Tibial artery (tissue), 4 donors: ENCODE measurements at regions not wholly inside any gene's neighbourhood (a gene's known extent, or its start where the extent isn't known, plus 50 kb on each side); places are given as distances from the start of the nearest gene placed in this dataset.

Experiments used
- DNase-seq, 2 donors: peaks; one replicate each; pipeline ENCODE4 v3.0.0-alpha.2; 2019
- H3K27ac ChIP-seq, 2 donors: fragments of 200-600 bp; sonication (generic) in 1 of 2; 1 replicate in 1 of 2; 2 replicates in 1 of 2; pipeline ENCODE4 v1.5.1; 2018 to 2019; ENCODE audit warnings: mild to moderate bottlenecking in 1 of 2
- H3K27me3 ChIP-seq, 2 donors: fragments of 200-600 bp; sonication (generic) in 1 of 2; one replicate each; pipeline versions ENCODE4 v1.5.1 to v1.6.0; 2016 to 2019
- H3K36me3 ChIP-seq, 3 donors: fragments of 200-600 bp; sonication (generic) in 2 of 3; one replicate each; pipeline ENCODE4 v1.5.1; 2016 to 2019; ENCODE audit warnings: mild to moderate bottlenecking in 2 of 3
- H3K4me1 ChIP-seq, 4 donors: fragments of 200-600 bp; sonication (generic) in 2 of 4; 1 replicate in 3 of 4; 2 replicates in 1 of 4; pipeline ENCODE4 v1.5.1; 2016 to 2019
- H3K4me3 ChIP-seq, 2 donors: fragments of 200-600 bp; sonication (generic) in 1 of 2; 1 replicate in 1 of 2; 2 replicates in 1 of 2; pipeline ENCODE4 v1.5.1; 2018 to 2019; ENCODE audit warnings: mild to moderate bottlenecking in 2 of 2
- H3K9me3 ChIP-seq, 3 donors: fragments of 200-600 bp; sonication (generic) in 1 of 3; one replicate each; pipeline ENCODE4 v1.5.1; 2016 to 2019
- intact Hi-C: fragments of 100-400 bp; cut with DNase I; formaldehyde crosslinking; loops from one replicate; pipeline ENCODE4 v1.15.0; 2023; ENCODE audit warnings: low total_unique reads
- TF ChIP-seq, protein P1 (sequence below), 2 experiments: fragments of 200-600 bp in 1 of 2; fragments of 450-650 bp in 1 of 2; IDR thresholded peaks; one replicate each; pipeline ENCODE4 v1.5.1; 2017 to 2019; ENCODE audit warnings: antibody characterized with exemption in 2 of 2, mild to moderate bottlenecking in 1 of 2, moderate library complexity in 1 of 2

DNA sequence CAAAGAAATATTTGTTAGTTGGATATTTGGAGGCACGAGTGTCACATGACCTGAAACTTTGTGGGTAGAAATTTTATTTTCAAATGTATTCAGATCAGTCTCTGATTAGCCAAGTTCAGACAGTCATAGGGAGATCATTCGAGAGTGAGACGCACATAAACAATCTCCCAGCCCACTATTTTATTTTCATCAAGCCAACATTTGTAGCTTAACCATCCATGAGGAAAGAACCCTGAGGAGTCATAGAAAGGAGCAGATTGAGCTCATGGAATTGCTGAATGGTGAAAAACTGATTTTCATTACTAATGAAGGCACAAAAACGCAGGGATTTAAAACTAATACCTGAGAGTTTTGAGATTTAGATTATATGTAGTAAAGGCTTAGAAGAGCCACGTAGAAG, 548.7 kb downstream of the NSUN3 start:
- no peaks in the 10 kb centered on the region for H3K9me3 ChIP-seq
- intact Hi-C loops = no loop called here
- no peak for DNase-seq
- no peaks in the 10 kb centered on the region for H3K36me3 ChIP-seq
- H3K4me3 ChIP-seq = no peak overlapping the region
- no peaks in the 10 kb centered on the region for H3K27me3 ChIP-seq
- H3K4me1 ChIP-seq = no peaks in the 10 kb centered on the region
- no peak overlapping the region for H3K27ac ChIP-seq
- TF ChIP-seq, protein P1, sequence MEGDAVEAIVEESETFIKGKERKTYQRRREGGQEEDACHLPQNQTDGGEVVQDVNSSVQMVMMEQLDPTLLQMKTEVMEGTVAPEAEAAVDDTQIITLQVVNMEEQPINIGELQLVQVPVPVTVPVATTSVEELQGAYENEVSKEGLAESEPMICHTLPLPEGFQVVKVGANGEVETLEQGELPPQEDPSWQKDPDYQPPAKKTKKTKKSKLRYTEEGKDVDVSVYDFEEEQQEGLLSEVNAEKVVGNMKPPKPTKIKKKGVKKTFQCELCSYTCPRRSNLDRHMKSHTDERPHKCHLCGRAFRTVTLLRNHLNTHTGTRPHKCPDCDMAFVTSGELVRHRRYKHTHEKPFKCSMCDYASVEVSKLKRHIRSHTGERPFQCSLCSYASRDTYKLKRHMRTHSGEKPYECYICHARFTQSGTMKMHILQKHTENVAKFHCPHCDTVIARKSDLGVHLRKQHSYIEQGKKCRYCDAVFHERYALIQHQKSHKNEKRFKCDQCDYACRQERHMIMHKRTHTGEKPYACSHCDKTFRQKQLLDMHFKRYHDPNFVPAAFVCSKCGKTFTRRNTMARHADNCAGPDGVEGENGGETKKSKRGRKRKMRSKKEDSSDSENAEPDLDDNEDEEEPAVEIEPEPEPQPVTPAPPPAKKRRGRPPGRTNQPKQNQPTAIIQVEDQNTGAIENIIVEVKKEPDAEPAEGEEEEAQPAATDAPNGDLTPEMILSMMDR (IDR thresholded peaks at IDR 0.05) = no peak

DNA sequence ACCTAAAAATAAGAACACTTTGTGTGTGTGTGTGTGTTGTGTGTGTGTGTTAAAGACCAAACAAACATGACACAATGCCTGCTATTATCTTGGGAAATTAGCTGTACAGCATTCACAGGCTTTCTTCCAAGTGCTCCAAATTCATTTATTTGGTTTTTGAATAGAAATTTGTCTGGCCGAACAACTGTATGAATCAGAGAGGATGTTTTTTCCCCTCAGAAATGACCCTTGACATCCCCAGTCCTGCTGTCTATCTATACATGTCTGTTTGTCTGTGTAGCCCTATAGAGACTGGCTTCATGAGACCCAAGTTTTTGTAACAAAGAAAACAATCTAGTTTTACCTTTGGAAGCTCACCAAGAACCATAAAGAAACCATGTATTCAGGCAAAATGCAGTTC, 549.8 kb downstream of the NSUN3 start:
- no peak for DNase-seq
- intact Hi-C loops = no loop called here
- H3K9me3 ChIP-seq = no peaks in the 10 kb centered on the region
- H3K27ac ChIP-seq = no peak overlapping the region
- no peaks in the 10 kb centered on the region for H3K36me3 ChIP-seq
- no peaks in the 10 kb centered on the region for H3K4me1 ChIP-seq
- H3K4me3 ChIP-seq = no peak overlapping the region
- H3K27me3 ChIP-seq = no peaks in the 10 kb centered on the region
- TF ChIP-seq, protein P1 (IDR thresholded peaks at IDR 0.05) = no peak

DNA sequence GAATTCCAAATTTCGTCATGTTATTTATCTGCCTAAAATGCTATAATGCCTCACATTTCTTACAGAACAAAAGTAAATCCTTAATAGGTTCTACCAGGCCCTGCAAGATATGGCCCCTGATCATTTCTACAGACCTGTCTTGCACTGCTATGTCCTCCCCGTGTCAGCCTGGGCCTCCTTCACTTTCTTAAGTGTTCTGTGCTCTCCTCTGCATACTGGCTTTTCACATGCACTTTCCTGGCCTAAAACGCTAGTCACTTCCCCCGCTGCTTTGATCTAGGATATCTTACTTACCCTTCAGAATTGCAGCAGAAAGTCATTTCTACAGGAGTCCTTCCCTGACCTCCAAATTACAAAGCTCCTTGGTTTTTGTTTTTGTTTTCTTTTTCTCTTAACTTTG, 551.3 kb downstream of the NSUN3 start:
- TF ChIP-seq, protein P1 (IDR thresholded peaks at IDR 0.05) = no peak
- Histone ChIP-seq H3K9me3 (no peaks in the 10 kb centered on the region), H3K27me3 (no peaks in the 10 kb centered on the region), H3K27ac (no peak overlapping the region), H3K4me3 (no peak overlapping the region), H3K4me1 (no peaks in the 10 kb centered on the region), H3K36me3 (no peaks in the 10 kb centered on the region)
- DNase-seq = no peak
- intact Hi-C loops = no loop called here

DNA sequence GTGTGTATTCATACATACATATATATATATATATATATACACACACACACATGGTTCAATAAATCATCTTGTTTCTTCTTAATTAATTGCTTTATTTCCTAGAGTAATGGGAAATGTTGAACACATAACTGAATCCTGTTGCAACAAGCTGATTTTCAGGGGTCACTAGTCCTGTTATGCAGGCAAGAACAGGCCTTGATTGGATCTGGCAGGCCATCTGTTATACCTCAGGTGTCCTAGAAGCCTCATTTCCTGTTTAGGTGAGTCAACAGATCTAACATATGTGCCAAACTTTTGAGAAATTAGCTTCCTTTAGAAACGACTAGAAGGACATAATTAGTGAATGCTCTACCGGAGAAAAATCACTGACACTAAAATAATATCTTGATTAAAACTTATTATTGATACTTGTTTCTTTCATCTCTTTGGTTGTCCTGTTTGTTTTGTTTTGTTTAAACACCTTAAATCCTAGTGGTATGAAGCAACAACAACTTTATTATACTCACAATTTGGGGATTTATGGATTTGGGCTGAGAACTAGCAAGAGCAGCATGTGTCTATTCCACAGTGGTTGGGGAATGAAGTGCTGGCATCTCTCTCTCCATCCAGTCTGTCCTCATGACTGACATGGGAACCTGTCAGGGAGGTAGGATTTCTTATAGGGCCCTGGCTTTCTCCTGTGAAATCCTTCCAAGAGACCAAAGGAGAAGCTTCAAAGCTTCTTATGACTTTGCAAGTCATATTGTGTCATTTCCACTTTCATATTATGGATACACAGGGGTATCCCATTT, 552.6 kb downstream of the NSUN3 start:
- no peaks in the 10 kb centered on the region for H3K36me3 ChIP-seq
- intact Hi-C loops = no loop called here
- DNase-seq = no peak

DNA sequence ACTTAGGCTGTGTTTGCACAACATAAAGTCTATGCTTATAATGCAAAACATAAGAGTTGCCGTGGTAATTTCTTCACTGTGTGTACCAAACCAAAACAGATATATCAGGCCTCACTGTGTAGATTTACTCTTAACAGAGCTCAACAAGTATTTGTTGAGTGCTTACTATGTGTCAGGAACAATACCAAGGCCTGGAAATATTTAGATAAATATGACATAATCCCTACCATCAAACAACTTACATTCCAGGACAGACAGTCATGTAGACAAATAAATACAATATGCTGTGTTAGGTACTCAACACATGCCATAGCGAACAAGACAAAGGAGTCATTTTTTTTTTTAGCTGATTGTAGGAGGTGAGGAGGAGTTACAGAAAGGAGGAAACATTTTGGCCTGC, 554.0 kb downstream of the NSUN3 start:
- intact Hi-C loops = no loop called here
- Histone ChIP-seq H3K27ac (no peak overlapping the region), H3K4me1 (no peaks in the 10 kb centered on the region), H3K27me3 (no peaks in the 10 kb centered on the region), H3K4me3 (no peak overlapping the region), H3K36me3 (no peaks in the 10 kb centered on the region), H3K9me3 (no peaks in the 10 kb centered on the region)
- DNase-seq = no peak
- TF ChIP-seq, protein P1 (IDR thresholded peaks at IDR 0.05) = no peak

More for the DNA sequence above, 552.6 kb downstream of the NSUN3 start:
- Histone ChIP-seq H3K4me1 (no peaks in the 10 kb centered on the region), H3K9me3 (no peaks in the 10 kb centered on the region), H3K27ac (no peak overlapping the region), H3K27me3 (no peaks in the 10 kb centered on the region), H3K4me3 (no peak overlapping the region)
- TF ChIP-seq, protein P1 (IDR thresholded peaks at IDR 0.05) = no peak
